ENCODE measurements at regions not wholly inside any gene's neighbourhood (a gene's known extent, or its start where the extent isn't known, plus 50 kb on each side); places are given as distances from the start of the nearest gene placed in this dataset.
"Not testable (repeated sequence)": the region's sequence is repeated elsewhere in the genome, so short reads cannot be mapped to it uniquely, and the experiment has no call there.

- Histone ChIP-seq H3K9me3 (ENCODE audit: low read depth, low read length) (no peaks in the 10 kb centered on the region), H3K27me3 (ENCODE audit: insufficient read depth, low read length) (no peaks in the 10 kb centered on the region), H3K4me3 (ENCODE audit: low read length) (no peak overlapping the region), H3K4me1 (ENCODE audit: insufficient read depth, low read length) (peaks cover 10% of the 10 kb centered on the region)
Measured at GRCh38 chr6:170222498-170223471, 68.1 kb downstream of the DLL1 start.

DNA sequence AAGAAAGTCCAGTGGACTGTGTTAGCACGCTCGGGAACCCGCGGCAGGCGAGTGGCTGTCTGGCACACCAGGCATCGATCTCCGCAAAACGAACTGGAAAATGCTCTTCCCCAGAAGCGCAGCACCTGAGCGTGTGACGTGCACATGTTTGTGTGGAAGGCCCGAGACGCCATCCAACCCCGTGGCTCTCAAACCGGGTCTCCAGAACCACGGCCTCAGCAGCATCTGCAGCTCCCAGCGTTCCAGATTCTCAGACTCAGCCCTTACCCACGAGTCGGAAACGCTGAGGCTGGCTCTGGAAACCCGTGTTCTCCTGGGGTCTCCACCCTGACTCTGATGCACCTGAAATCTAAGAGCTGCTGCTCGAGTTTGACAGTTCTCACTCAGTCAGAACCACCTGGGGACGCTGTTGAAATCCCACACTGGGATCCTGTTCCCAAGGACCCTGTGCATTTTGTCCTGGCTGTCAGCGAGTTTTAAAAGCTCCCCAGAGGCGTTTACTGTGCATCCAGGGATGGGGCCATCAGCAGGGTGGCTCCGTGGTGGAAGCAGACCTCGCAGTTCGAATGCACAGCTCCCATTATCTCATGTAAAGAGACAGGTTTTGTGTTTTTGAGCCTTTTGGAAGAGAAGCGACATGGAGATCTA lies 69.0 kb downstream of the DLL1 start:
- Histone ChIP-seq H3K27me3 (ENCODE audit: insufficient read depth, low read length) (no peaks in the 10 kb centered on the region), H3K9me3 (ENCODE audit: low read depth, low read length) (no peaks in the 10 kb centered on the region), H3K4me1 (ENCODE audit: insufficient read depth, low read length) (peaks cover 10% of the 10 kb centered on the region), H3K4me3 (ENCODE audit: low read length) (no peak overlapping the region)

- Histone ChIP-seq H3K27me3 (ENCODE audit: insufficient read depth, low read length) (no peaks in the 10 kb centered on the region), H3K4me1 (ENCODE audit: insufficient read depth, low read length) (peaks cover 10% of the 10 kb centered on the region), H3K9me3 (ENCODE audit: low read depth, low read length) (no peaks in the 10 kb centered on the region), H3K4me3 (ENCODE audit: low read length) (no peak overlapping the region)
Measured at GRCh38 chr6:170221052-170221752, 69.7 kb downstream of the DLL1 start.

GRCh38 chr6:170213637-170214018 lies 77.2 kb downstream of the DLL1 start:
- H3K4me1 ChIP-seq (ENCODE audit: insufficient read depth, low read length); H3K9me3 ChIP-seq (ENCODE audit: low read depth, low read length); H3K27me3 ChIP-seq (ENCODE audit: insufficient read depth, low read length); H3K4me3 ChIP-seq (ENCODE audit: low read length): not testable (repeated sequence)

GRCh38 chr6:170212956-170213636 lies 77.8 kb downstream of the DLL1 start:
- Histone ChIP-seq H3K27me3 (ENCODE audit: insufficient read depth, low read length) (no peaks in the 10 kb centered on the region), H3K4me3 (ENCODE audit: low read length) (no peak overlapping the region), H3K9me3 (ENCODE audit: low read depth, low read length) (no peaks in the 10 kb centered on the region), H3K4me1 (ENCODE audit: insufficient read depth, low read length) (no peaks in the 10 kb centered on the region)

GRCh38 chr6:170212051-170212756 lies 78.7 kb downstream of the DLL1 start:
- Histone ChIP-seq H3K9me3 (ENCODE audit: low read depth, low read length) (no peaks in the 10 kb centered on the region), H3K4me3 (ENCODE audit: low read length) (no peak overlapping the region), H3K4me1 (ENCODE audit: insufficient read depth, low read length) (no peaks in the 10 kb centered on the region), H3K27me3 (ENCODE audit: insufficient read depth, low read length) (no peaks in the 10 kb centered on the region)

DNA sequence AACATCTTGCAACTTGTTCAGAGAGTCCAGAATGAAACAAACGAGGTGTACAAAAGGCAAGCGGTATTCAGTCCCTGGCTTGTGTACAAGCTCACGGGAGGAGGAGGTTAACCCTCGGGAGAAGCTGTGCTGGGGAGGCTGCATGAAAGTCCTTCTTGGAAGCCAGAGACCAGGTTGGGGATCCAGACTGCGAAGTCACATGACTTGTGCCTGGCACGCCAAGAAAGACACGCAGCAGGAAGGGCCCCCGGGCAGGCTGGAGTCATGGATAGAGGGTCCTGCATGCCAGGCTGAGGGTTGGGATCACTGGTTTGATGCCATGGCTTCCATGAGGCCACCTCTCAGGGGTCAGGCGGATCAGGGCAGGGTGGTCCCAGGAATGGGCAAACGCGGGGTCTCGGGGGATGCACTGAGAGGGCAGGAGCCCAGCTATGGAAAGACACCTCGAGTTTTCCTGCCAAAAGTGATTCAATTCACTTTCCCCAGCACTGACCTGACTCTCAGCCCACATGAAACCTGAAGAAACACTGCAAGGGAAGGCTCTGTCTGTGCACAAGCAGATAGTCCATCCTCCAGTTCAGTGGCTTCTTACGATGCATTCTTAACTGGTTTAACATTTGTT lies 79.4 kb downstream of the DLL1 start:
- Histone ChIP-seq H3K27me3 (ENCODE audit: insufficient read depth, low read length) (no peaks in the 10 kb centered on the region), H3K4me1 (ENCODE audit: insufficient read depth, low read length) (no peaks in the 10 kb centered on the region), H3K4me3 (ENCODE audit: low read length) (no peak overlapping the region), H3K9me3 (ENCODE audit: low read depth, low read length) (no peaks in the 10 kb centered on the region)

DNA sequence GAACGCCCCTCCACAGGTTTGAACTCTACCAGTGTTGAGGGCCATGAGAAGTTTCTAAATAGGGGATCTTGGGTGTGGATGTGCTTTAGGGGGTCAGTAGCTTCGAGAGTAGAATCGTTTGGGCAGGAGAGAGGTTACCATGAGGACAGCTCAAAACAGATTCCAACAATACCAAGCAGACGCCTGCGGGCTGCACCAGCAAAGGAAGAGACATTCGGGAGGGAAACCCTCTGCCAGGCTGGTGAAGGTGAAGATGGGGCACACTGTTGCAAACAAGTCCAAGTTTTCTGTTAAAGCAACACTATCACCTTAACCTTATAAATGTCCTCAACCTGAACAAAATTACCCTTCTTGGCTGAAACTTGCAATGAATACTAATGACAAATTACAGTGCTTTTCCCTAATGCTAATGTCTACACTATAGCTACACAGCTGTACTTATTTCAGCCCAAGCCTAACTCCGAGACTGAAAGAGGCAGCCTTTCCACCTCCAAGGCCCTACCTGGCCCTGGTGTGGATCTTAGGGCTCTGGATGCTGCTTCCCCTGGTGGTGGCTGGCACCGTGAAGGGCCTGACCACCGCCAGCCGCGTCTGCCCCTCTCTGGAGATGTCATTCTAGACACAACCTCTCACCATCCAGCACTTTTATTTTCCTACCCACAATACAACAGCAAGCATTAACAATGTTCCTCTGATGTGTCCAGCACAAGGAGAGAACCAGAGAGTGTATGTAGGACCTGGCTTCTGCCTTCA lies 80.1 kb downstream of the DLL1 start:
- Histone ChIP-seq H3K4me1 (ENCODE audit: insufficient read depth, low read length) (no peaks in the 10 kb centered on the region), H3K27me3 (ENCODE audit: insufficient read depth, low read length) (no peaks in the 10 kb centered on the region), H3K9me3 (ENCODE audit: low read depth, low read length) (no peaks in the 10 kb centered on the region), H3K4me3 (ENCODE audit: low read length) (no peak overlapping the region)

GRCh38 chr6:170210026-170210390 lies 80.9 kb downstream of the DLL1 start:
- no peaks in the 10 kb centered on the region for H3K27me3 ChIP-seq (ENCODE audit: insufficient read depth, low read length)
- H3K4me3 ChIP-seq (ENCODE audit: low read length): no peak overlapping the region
- H3K4me1 ChIP-seq (ENCODE audit: insufficient read depth, low read length): no peaks in the 10 kb centered on the region
- H3K9me3 ChIP-seq (ENCODE audit: low read depth, low read length): no peaks in the 10 kb centered on the region

DNA sequence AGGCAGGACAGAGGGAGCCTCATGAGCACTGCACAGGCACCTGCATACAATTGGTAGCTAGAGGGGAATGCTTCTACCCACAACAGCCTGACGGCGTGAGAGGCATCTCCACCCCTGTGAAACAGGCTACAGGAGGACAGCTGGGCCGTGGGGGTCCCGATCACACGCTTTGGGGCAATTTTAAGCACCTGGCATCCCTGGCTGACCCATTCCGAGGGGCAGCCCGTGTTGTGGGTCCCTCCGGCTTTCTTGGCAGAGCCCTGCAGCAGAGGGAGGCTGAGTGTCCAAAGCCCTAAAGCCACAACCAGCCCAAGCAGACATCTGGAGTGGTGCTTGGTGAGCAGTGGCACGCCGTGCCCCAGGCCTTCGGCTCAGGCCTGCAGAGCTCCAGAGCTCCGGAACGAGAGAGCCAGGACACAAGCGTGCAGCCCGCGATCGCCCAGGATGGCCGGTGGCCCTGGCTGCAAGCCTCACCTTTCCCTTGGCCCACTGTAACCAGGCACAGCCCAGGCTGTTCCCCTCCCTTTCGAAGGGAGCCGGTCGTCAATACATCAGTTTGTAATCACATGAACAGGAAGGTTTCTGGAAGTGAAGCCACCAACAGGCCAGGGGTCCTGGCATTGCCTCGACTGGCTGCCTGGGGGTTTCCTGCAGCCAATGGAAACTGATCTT lies 81.4 kb downstream of the DLL1 start:
- Histone ChIP-seq H3K4me3 (ENCODE audit: low read length) (no peak overlapping the region), H3K27me3 (ENCODE audit: insufficient read depth, low read length) (no peaks in the 10 kb centered on the region), H3K4me1 (ENCODE audit: insufficient read depth, low read length) (no peaks in the 10 kb centered on the region), H3K9me3 (ENCODE audit: low read depth, low read length) (no peaks in the 10 kb centered on the region)

DNA sequence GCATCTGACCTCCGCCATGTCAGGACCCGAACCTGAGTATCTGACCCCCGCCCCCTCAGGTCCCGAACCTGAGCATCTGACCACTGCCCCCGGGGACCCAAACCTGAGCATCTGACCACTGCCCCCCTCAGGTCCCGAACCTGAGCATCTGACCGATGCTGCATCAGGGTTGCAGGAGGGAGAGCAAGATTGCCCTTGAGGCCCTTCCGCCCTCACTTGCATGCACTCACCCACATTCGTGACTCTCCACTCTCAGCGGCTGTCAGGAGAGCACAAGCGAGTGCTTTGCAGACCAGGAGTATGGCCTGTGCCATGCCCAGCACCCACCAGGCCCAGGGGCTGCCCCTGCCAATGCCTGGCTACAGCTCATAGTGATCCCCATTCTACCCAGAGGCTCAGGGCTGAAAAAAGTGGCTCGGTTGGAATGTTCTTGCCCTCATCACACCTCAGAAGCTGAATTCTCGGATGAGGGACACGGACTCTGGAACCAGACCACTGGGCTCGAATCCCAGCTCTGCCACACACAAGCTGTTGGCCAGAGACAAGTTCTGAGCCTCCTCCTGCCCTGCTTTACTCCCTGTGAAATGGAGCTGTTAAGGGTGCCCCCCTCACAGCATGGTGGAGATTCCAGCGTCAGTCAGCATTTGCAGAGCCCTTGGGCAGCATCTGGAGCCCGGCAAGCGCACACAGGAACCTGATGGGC lies 82.1 kb downstream of the DLL1 start:
- H3K9me3 ChIP-seq (ENCODE audit: low read depth, low read length): no peaks in the 10 kb centered on the region
- H3K4me1 ChIP-seq (ENCODE audit: insufficient read depth, low read length): no peaks in the 10 kb centered on the region
- no peaks in the 10 kb centered on the region for H3K27me3 ChIP-seq (ENCODE audit: insufficient read depth, low read length)
- H3K4me3 ChIP-seq (ENCODE audit: low read length): no peak overlapping the region

- Histone ChIP-seq H3K4me3 (ENCODE audit: low read length) (no peak overlapping the region), H3K4me1 (ENCODE audit: insufficient read depth, low read length) (no peaks in the 10 kb centered on the region), H3K9me3 (ENCODE audit: low read depth, low read length) (no peaks in the 10 kb centered on the region), H3K27me3 (ENCODE audit: insufficient read depth, low read length) (no peaks in the 10 kb centered on the region)
Measured at GRCh38 chr6:170208182-170208601, 82.7 kb downstream of the DLL1 start.

Data from mononuclear cell (primary cell).